AG04449 (cell line): ENCODE measurements at regions not wholly inside any gene's neighbourhood (a gene's known extent, or its start where the extent isn't known, plus 50 kb on each side); places are given as distances from the start of the nearest gene placed in this dataset.

Experiments used
- CTCF ChIA-PET: fragments of 350-600 bp; formaldehyde crosslinking; extraction: SDS; loops from one replicate; lab custom pipeline; 2021; ENCODE audit warnings: antibody characterized with exemption; lab: Yijun Ruan, JAX
- POLR2A ChIA-PET: fragments of 400-600, 350-600 bp; formaldehyde crosslinking; extraction: SDS; loops from one replicate; lab custom pipeline; 2020; ENCODE audit warnings: antibody characterized with exemption, inconsistent platforms; lab: Yijun Ruan, JAX
- DNase-seq: peaks from one replicate; pipeline ENCODE4 v3.0.0-alpha.2; 2010; ENCODE audit warnings: low read depth, low spot score
- H3K4me3 ChIP-seq: 2 replicates; pipeline ENCODE4 v1.5.1; 2011; ENCODE audit warnings: low read depth, mild to moderate bottlenecking, control low read depth, low read length
- TF ChIP-seq, protein P1 (sequence below): IDR thresholded peaks from one replicate; pipeline ENCODE4 v1.5.1; 2011; ENCODE audit warnings: mild to moderate bottlenecking, moderate library complexity, low read length, control low read depth, inconsistent platforms; ENCODE audit not compliant: insufficient read depth; ENCODE audit errors: missing control alignments

DNA sequence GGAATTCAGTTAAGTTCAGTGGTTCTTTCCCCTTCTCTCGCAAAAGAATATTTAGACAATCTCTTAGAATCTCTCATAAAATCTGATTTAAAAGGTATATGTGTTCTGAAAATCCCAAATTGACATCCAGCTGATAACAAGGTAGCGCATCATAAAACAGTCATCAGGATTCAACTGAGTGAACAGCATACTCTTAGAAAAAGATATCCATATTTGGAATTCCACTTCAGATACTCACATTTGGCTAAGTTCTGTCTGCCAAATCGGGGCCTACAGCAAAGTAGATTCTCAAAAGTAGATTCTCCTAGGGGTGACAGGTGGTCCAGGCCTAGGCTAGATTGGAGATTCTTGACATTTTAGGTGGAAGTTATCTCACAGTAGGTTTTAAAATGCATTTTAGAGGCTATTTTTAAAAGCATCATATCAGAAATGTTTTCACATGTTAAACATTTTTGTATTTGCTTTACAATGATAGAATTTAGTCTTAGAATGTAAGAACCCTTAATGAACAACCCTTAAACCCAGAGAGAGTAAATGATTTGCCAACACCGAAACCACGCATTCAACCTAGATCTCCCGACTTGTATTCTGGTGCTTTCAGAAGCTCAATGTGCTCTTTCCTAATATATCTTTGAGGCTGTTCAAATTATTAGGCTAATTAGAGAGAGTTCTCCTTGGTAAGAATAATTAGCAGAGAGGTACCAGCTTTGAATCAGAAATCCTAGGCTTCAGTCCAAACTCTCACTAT lies 318.9 kb downstream of the LMO4 start:
- TF ChIP-seq, protein P1, sequence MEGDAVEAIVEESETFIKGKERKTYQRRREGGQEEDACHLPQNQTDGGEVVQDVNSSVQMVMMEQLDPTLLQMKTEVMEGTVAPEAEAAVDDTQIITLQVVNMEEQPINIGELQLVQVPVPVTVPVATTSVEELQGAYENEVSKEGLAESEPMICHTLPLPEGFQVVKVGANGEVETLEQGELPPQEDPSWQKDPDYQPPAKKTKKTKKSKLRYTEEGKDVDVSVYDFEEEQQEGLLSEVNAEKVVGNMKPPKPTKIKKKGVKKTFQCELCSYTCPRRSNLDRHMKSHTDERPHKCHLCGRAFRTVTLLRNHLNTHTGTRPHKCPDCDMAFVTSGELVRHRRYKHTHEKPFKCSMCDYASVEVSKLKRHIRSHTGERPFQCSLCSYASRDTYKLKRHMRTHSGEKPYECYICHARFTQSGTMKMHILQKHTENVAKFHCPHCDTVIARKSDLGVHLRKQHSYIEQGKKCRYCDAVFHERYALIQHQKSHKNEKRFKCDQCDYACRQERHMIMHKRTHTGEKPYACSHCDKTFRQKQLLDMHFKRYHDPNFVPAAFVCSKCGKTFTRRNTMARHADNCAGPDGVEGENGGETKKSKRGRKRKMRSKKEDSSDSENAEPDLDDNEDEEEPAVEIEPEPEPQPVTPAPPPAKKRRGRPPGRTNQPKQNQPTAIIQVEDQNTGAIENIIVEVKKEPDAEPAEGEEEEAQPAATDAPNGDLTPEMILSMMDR: no peak
- POLR2A ChIA-PET: no interaction called here
- DNase-seq: no peak
- CTCF ChIA-PET: no interaction called here
- no peak overlapping the region for H3K4me3 ChIP-seq

DNA sequence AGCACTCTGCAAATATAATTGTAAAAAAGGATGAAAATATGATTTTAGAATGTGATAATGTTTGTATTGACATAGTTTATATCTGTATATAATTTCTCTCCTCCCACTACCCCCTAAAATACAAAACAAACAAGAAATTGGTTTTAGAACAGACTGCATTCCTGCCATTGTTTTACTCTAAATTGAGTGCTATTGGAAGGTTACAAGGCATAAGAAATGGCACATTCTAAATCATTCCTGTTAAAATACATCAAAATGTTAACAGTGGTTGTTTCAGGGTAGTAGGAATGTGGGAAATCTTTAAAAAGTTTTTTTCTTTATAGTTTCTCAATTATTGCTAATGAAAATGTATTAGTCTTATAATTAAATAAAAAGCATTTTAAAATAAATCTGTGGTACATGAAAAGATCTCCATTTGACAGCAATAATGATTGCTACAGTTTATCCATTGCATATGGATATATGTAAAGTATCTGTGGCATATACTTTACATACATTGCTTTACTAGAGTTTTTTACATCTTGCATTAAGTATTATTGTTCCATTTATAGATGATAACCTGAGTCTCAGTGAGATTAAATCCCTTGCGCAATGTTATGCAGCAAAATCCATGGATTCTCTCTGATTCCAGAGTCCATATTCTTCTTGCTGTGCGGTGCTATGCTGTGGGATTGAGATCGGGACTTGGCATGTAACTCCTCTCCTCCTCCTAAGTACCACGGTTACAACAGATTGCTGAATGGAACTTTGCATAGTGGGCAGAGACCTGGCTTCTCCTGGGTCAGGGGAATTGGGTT lies 319.8 kb downstream of the LMO4 start:
- TF ChIP-seq, protein P1: no peak
- POLR2A ChIA-PET: no interaction called here
- H3K4me3 ChIP-seq: no peak overlapping the region
- DNase-seq: no peak
- CTCF ChIA-PET: no interaction called here

DNA sequence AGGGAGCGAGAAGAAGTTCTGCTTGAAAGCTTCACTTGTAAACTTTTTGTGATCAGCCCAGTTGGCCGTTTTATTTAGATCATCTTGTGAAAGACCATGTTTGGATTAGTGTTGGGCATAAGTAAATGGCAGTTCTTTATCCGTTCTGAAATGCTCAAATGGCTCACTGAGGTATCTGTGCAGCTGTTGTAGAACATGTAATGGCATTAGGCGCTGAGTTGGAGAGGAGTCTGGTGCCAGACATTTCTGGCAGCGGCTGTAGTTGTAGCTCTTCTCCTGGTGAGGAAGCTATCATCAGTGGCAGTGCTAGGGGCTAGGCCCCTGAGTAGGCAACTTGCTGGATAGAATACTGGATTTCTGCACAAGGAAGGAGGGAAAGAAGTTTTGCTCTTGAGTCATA lies 321.6 kb downstream of the LMO4 start:
- ChIA-PET CTCF (no interaction called here), POLR2A (no interaction called here)
- TF ChIP-seq, protein P1: no peak
- DNase-seq: no peak
- H3K4me3 ChIP-seq: no peak overlapping the region

DNA sequence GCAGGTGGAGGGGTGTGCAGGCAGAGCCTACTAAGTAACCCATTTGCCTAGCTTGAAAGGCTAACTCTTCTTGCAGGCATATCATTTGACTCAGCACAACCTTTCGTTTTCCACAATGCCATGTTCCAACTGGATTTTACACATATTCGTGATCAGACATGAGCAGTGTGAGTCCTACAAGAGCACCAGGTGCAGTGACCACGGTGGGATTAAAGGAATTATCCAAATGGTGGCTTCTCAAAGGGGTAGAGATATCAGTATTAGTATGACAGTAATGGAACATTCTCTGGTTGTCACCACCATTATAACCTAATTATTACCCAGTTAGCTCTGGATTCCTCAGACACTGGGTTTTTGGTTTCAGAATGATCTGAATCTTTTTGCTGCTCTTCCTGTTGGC lies 323.5 kb downstream of the LMO4 start:
- TF ChIP-seq, protein P1: no peak
- ChIA-PET CTCF (no interaction called here), POLR2A (no interaction called here)
- no peak overlapping the region for H3K4me3 ChIP-seq
- no peak for DNase-seq

DNA sequence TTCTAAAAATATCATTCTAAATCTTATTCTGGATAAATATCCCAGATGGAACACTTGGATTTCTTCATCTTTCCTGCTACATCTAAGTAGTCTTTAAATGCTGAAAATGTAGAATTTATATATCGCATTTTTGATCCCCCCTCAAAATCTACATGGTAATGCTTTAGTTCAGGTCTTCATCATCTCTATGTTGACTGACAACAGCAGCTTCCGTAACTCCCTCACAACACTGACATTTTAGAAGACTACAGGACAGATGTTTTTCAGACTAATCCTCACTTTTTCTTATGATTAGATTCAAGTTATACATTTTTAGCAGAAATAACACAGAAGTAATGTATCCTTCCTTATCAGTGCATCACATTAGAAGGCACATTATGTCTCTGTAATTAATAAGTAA lies 336.5 kb downstream of the LMO4 start:
- ChIA-PET POLR2A (no interaction called here), CTCF (interaction anchor here (1.7 kb wide), 1 partner anchor 288 kb away, joined by 4 read pairs; no protein-coding TSS in a partner anchor)
- DNase-seq: no peak
- TF ChIP-seq, protein P1: no peak
- H3K4me3 ChIP-seq: no peak overlapping the region

DNA sequence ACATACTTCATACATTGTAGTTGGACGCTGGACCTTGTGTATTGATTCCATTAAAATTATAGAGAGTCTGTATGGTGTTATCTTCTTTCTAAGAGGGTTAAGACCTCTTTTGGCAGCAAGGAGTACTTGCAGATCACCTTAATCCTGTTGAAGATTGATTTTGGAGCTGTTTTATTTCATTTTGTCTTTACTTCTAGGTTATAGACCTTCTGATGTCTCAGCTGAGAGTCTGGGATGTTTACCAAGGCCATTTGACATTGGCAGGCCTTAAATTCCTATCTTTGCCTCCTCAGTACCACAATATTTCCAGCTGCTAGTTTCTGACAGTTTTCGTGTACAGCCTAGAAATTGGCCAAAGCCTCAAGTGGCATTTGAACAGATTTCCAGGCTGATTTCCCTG lies 338.0 kb downstream of the LMO4 start:
- POLR2A ChIA-PET: no interaction called here
- no peak overlapping the region for H3K4me3 ChIP-seq
- TF ChIP-seq, protein P1: no peak
- DNase-seq: no peak
- CTCF ChIA-PET: no interaction called here
